ENCODE measurements at regions not wholly inside any gene's neighbourhood (a gene's known extent, or its start where the extent isn't known, plus 50 kb on each side); places are given as distances from the start of the nearest gene placed in this dataset.
"Not testable (repeated sequence)": the region's sequence is repeated elsewhere in the genome, so short reads cannot be mapped to it uniquely, and the experiment has no call there.

GRCh38 chr7:153569520-153569919, 482.7 kb upstream of the DPP6 start:
- TF ChIP-seq CTCF, POLR2A (IDR thresholded peaks at IDR 0.05): not testable (repeated sequence)

Data from thyroid gland (tissue), 4 donors.